Loucy (cell line): ENCODE measurements at regions not wholly inside any gene's neighbourhood (a gene's known extent, or its start where the extent isn't known, plus 50 kb on each side); places are given as distances from the start of the nearest gene placed in this dataset.

ENCODE experiments used
- H2AFZ ChIP-seq: fragments of 200-600 bp; sonication (generic); 2 replicates; pipeline ENCODE4 v1.6.0; 2016; ENCODE audit warnings: antibody characterized with exemption, mild to moderate bottlenecking, low read length, moderate library complexity
- H3F3A ChIP-seq: fragments of 200-600 bp; 2 replicates; pipeline ENCODE4 v1.6.0; 2016; ENCODE audit warnings: antibody characterized with exemption, low read depth, mild to moderate bottlenecking
- H3K27me3 ChIP-seq: fragments of 200-600 bp; sonication (generic); 2 replicates; pipeline ENCODE4 v1.6.1; 2014; ENCODE audit warnings: low read length, mild to moderate bottlenecking; ENCODE audit not compliant: insufficient read depth, poor library complexity, severe bottlenecking
- H3K36me3 ChIP-seq: fragments of 200-600 bp; sonication (generic); 2 replicates; pipeline ENCODE4 v1.6.1; 2016; ENCODE audit warnings: low read length; ENCODE audit not compliant: insufficient read depth
- H3K4me1 ChIP-seq: fragments of 200-600 bp; sonication (generic); 2 replicates; pipeline ENCODE4 v1.5.1; 2014; ENCODE audit warnings: low read length, mild to moderate bottlenecking; ENCODE audit not compliant: insufficient read depth, poor library complexity, severe bottlenecking
- H3K4me2 ChIP-seq: fragments of 200-600 bp; sonication (generic); 2 replicates; pipeline ENCODE4 v1.6.0; 2014; ENCODE audit warnings: antibody characterized with exemption, low read length, low read depth, mild to moderate bottlenecking; ENCODE audit not compliant: poor library complexity, severe bottlenecking
- H3K4me3 ChIP-seq: fragments of 200-600 bp; sonication (generic); 2 replicates; pipeline ENCODE4 v1.5.1; 2014; ENCODE audit warnings: low read length, mild to moderate bottlenecking, mixed read lengths; ENCODE audit not compliant: poor library complexity, severe bottlenecking
- H3K79me2 ChIP-seq: fragments of 200-600 bp; sonication (generic); 2 replicates; pipeline ENCODE4 v1.6.1; 2014; ENCODE audit warnings: low read length; ENCODE audit not compliant: insufficient read depth
- H3K9ac ChIP-seq: fragments of 200-600 bp; sonication (generic); 2 replicates; pipeline ENCODE4 v1.6.0; 2014; ENCODE audit warnings: mild to moderate bottlenecking, low read depth, low read length, moderate library complexity; ENCODE audit not compliant: poor library complexity, severe bottlenecking
- H3K9me2 ChIP-seq: fragments of 200-600 bp; sonication (generic); replicated peaks from 2 replicates; pipeline ENCODE4 v1.6.1; 2016; ENCODE audit warnings: low read depth, low read length, mixed read lengths
- H3K9me3 ChIP-seq: fragments of 200-600 bp; sonication (generic); 2 replicates; pipeline ENCODE4 v1.6.1; 2014; ENCODE audit warnings: mild to moderate bottlenecking, antibody characterized with exemption, low read length, low read depth; ENCODE audit not compliant: insufficient read depth
- H4K20me1 ChIP-seq: fragments of 200-600 bp; sonication (generic); 2 replicates; pipeline ENCODE4 v1.6.0; 2014; ENCODE audit warnings: antibody characterized with exemption, low read length, mild to moderate bottlenecking; ENCODE audit not compliant: insufficient read depth, poor library complexity, severe bottlenecking
- EZH2phosphoT487 ChIP-seq: fragments of 200-600 bp; IDR thresholded peaks from 2 replicates; pipeline ENCODE4 v1.6.1; 2018; ENCODE audit warnings: antibody characterized with exemption, mild to moderate bottlenecking, moderate library complexity, borderline replicate concordance
- TF ChIP-seq, protein P1 (sequence below): fragments of 200-600 bp; sonication (generic); conservative IDR thresholded peaks from 2 replicates; pipeline ENCODE4 v1.5.1; 2014; ENCODE audit warnings: mild to moderate bottlenecking, antibody characterized with exemption, low read length

DNA sequence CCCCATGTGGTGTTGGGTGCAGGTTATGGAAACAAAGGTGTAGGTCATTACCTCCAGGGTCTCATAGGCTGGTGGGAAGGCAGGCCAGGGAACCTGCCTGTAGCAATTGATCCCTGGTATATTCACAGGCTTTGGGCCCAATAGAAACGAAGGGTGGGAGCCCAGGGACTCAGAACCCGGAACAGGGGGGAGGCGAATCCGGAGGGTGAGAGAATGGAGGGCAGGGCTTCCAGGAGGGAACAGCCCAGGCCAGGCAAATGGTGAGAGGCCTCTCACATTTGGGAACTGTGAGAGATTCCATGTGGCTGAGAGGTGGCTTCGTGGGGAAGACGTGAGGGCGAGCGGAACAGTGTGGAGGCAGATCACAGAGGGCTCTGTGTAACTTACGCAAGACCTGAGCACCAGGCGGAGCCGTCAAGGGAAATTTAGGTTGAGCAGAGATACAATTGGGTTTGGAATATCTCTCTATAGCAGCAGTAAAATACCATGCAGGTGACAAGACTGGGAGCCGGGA lies 267.1 kb downstream of the ERMARD start:
- Histone ChIP-seq H3K9me3 (peaks cover 17% of the 10 kb centered on the region; the same call in 1 of the 2 replicates), H3K4me3 (no peak overlapping the region), H3K27me3 (no peaks in the 10 kb centered on the region), H3K79me2 (no peaks in the 10 kb centered on the region), H4K20me1 (no peaks in the 10 kb centered on the region), H2AFZ (no peak overlapping the region), H3K4me1 (no peaks in the 10 kb centered on the region), H3K4me2 (no peak overlapping the region), H3K9ac (no peak overlapping the region), H3F3A (no peaks in the 10 kb centered on the region), H3K36me3 (no peaks in the 10 kb centered on the region), H3K9me2 (no peaks in the 10 kb centered on the region)
- TF ChIP-seq, protein P1, sequence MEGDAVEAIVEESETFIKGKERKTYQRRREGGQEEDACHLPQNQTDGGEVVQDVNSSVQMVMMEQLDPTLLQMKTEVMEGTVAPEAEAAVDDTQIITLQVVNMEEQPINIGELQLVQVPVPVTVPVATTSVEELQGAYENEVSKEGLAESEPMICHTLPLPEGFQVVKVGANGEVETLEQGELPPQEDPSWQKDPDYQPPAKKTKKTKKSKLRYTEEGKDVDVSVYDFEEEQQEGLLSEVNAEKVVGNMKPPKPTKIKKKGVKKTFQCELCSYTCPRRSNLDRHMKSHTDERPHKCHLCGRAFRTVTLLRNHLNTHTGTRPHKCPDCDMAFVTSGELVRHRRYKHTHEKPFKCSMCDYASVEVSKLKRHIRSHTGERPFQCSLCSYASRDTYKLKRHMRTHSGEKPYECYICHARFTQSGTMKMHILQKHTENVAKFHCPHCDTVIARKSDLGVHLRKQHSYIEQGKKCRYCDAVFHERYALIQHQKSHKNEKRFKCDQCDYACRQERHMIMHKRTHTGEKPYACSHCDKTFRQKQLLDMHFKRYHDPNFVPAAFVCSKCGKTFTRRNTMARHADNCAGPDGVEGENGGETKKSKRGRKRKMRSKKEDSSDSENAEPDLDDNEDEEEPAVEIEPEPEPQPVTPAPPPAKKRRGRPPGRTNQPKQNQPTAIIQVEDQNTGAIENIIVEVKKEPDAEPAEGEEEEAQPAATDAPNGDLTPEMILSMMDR: no peak
- no peak for TF ChIP-seq EZH2phosphoT487

DNA sequence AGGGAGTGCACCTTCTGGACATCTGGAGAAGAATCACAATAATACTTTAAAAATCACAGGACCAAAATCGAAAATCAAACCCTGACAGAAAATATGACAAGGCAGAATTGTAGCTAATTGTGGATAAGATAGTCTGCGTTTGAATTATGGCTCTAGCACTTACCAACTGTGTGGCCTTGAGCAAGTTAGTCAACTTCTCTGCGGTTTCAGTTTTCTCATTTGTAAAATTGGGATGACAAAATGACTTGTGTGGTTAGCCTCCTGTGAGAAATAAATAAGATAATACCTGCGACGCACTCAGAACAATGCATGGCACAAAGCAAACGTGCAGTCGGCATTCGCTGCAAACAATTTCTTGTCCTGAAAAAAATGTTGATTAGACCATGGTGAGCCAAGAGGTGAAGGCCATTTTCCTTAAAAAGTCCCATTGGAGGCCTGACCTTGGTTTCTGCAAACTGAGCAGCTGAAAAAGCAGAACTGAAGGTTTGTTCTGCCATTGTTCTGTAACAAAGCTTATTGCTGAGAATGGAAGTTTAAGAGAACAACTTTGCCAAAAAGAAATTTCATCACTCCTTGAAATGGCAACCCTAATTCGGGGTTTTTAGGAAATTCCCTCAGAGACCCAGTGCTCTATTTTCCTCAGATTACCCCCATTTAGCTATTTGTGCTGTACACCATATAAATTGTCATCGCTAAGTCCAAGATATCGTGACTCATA lies 266.3 kb downstream of the ERMARD start:
- Histone ChIP-seq H3F3A (no peaks in the 10 kb centered on the region), H3K9ac (no peak overlapping the region), H3K4me3 (no peak overlapping the region), H3K79me2 (no peaks in the 10 kb centered on the region), H3K36me3 (no peaks in the 10 kb centered on the region), H3K27me3 (no peaks in the 10 kb centered on the region), H3K4me1 (no peaks in the 10 kb centered on the region), H3K9me3 (peaks cover 20% of the 10 kb centered on the region; the same call in 1 of the 2 replicates), H4K20me1 (no peaks in the 10 kb centered on the region), H3K4me2 (no peak overlapping the region), H2AFZ (no peak overlapping the region), H3K9me2 (no peaks in the 10 kb centered on the region)
- TF ChIP-seq, protein P1: no peak
- no peak for TF ChIP-seq EZH2phosphoT487

DNA sequence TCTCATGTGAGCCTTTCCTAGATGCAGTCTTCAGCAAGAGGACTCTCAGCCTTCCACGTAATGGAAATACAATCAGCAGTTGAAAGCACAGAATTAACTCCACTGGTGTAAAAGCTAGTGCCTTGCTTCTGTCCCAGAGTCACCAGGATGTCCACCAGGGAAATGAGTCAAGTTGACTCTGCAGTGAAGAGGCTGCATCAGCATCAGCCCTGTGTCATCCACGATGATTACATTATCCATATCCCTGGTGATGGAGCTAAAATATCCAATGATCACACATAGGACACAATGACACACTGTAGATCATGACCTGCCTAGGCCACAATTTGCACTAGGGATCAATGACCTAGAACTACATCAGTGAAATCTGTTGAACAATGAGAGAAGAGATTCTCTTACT lies 262.4 kb downstream of the ERMARD start:
- no peaks in the 10 kb centered on the region for H3K4me1 ChIP-seq

More for the DNA sequence above, 262.4 kb downstream of the ERMARD start:
- H3F3A ChIP-seq: no peaks in the 10 kb centered on the region
- TF ChIP-seq, protein P1: no peak
- TF ChIP-seq EZH2phosphoT487: no peak
- H2AFZ ChIP-seq: no peak overlapping the region
- no peaks in the 10 kb centered on the region for H3K27me3 ChIP-seq
- H3K4me2 ChIP-seq: no peak overlapping the region
- H4K20me1 ChIP-seq: no peaks in the 10 kb centered on the region
- no peak overlapping the region for H3K4me3 ChIP-seq
- no peak overlapping the region for H3K9ac ChIP-seq
- H3K9me2 ChIP-seq: no peaks in the 10 kb centered on the region
- peaks cover 25% of the 10 kb centered on the region; the same call in 1 of the 2 replicates for H3K9me3 ChIP-seq
- H3K36me3 ChIP-seq: no peaks in the 10 kb centered on the region
- no peaks in the 10 kb centered on the region for H3K79me2 ChIP-seq
